Mesenchymal stem cell (in vitro differentiated cells and primary cell): ENCODE measurements at regions not wholly inside any gene's neighbourhood (a gene's known extent, or its start where the extent isn't known, plus 50 kb on each side); places are given as distances from the start of the nearest gene placed in this dataset.

Source experiments
- DNase-seq: peaks from one replicate; pipeline ENCODE4 v3.0.0-alpha.2; 2013
- H2AFZ ChIP-seq: one replicate; pipeline ENCODE4 v1.6.1; 2013; ENCODE audit warnings: low read depth, mild to moderate bottlenecking, control low read depth, inconsistent platforms, low read length, moderate library complexity
- H2AK5ac ChIP-seq: 2 replicates; pipeline ENCODE4 v1.6.1; 2013; ENCODE audit warnings: low read length, moderate library complexity, mild to moderate bottlenecking, inconsistent platforms; ENCODE audit not compliant: severe bottlenecking
- H2BK120ac ChIP-seq: one replicate; pipeline ENCODE4 v1.6.1; 2013; ENCODE audit warnings: low read depth, mild to moderate bottlenecking, inconsistent platforms, low read length, moderate library complexity
- H2BK12ac ChIP-seq, 2 experiments: one replicate each; pipeline ENCODE4 v1.6.1; 2013; ENCODE audit warnings: inconsistent platforms in 2 of 2, low read length in 2 of 2, mild to moderate bottlenecking in 2 of 2, moderate library complexity in 2 of 2, control low read depth in 1 of 2
- H2BK15ac ChIP-seq: one replicate; pipeline ENCODE4 v1.6.1; 2013; ENCODE audit warnings: mild to moderate bottlenecking, low read depth, inconsistent platforms; ENCODE audit not compliant: poor library complexity, severe bottlenecking
- H2BK5ac ChIP-seq: 2 replicates; pipeline ENCODE4 v1.6.1; 2013; ENCODE audit warnings: low read depth, mild to moderate bottlenecking, low read length, control low read depth, inconsistent platforms; ENCODE audit not compliant: poor library complexity, severe bottlenecking
- H3K14ac ChIP-seq, 2 experiments: one replicate each; pipeline ENCODE4 v1.6.1; 2013; ENCODE audit warnings: inconsistent platforms in 2 of 2, low read length in 2 of 2, control low read depth in 1 of 2, mild to moderate bottlenecking in 1 of 2, moderate library complexity in 1 of 2
- H3K18ac ChIP-seq, 2 experiments: one replicate each; pipeline ENCODE4 v1.6.1; 2013; ENCODE audit warnings: inconsistent platforms in 2 of 2, low read length in 2 of 2, control low read depth in 1 of 2, low read depth in 1 of 2, mild to moderate bottlenecking in 1 of 2
- H3K23ac ChIP-seq, 2 experiments: one replicate each; pipeline ENCODE4 v1.6.1; 2013; ENCODE audit warnings: inconsistent platforms in 2 of 2, low read length in 2 of 2, mild to moderate bottlenecking in 2 of 2, moderate library complexity in 2 of 2, control low read depth in 1 of 2
- H3K27ac ChIP-seq: 2 replicates; pipeline ENCODE4 v1.5.1; 2013; ENCODE audit warnings: mild to moderate bottlenecking, moderate library complexity, low read length, control low read depth, inconsistent platforms; ENCODE audit not compliant: poor library complexity, severe bottlenecking
- H3K27me3 ChIP-seq, 2 experiments: 2 replicates each; pipeline versions ENCODE4 v1.6.1 to v1.7.0; 2013; ENCODE audit warnings: low read length in 2 of 2, mild to moderate bottlenecking in 2 of 2, moderate library complexity in 2 of 2, control low read depth in 1 of 2, inconsistent platforms in 1 of 2; ENCODE audit not compliant: control insufficient read depth in 1 of 2, insufficient read depth in 1 of 2
- H3K36me3 ChIP-seq, 2 experiments: 2 replicates each; pipeline versions ENCODE4 v1.6.1 to v1.7.0; 2013; ENCODE audit warnings: low read length in 2 of 2, control low read depth in 1 of 2, inconsistent platforms in 1 of 2, low read depth in 1 of 2, mild to moderate bottlenecking in 1 of 2; ENCODE audit not compliant: insufficient read depth in 2 of 2, control insufficient read depth in 1 of 2
- H3K4ac ChIP-seq, 2 experiments: one replicate each; pipeline ENCODE4 v1.6.1; 2013; ENCODE audit warnings: inconsistent platforms in 2 of 2, low read length in 2 of 2, mild to moderate bottlenecking in 2 of 2, moderate library complexity in 2 of 2, control low read depth in 1 of 2, low read depth in 1 of 2
- H3K4me1 ChIP-seq: 2 replicates; pipeline ENCODE4 v1.6.1; 2013; ENCODE audit warnings: low read depth, low read length, control low read depth; ENCODE audit not compliant: control insufficient read depth, insufficient read depth
- H3K4me2 ChIP-seq: 2 replicates; pipeline ENCODE4 v1.6.1; 2013; ENCODE audit warnings: low read length, mild to moderate bottlenecking, inconsistent platforms; ENCODE audit not compliant: poor library complexity, severe bottlenecking
- H3K4me3 ChIP-seq, 2 experiments: 2 replicates each; pipeline versions ENCODE4 v1.5.1 to v1.7.0; 2013; ENCODE audit warnings: low read length in 2 of 2, mild to moderate bottlenecking in 2 of 2, control low read depth in 1 of 2, low read depth in 1 of 2; ENCODE audit not compliant: insufficient read depth in 1 of 2
- H3K79me1 ChIP-seq: replicated peaks from 2 replicates; pipeline ENCODE4 v1.6.1; 2013; ENCODE audit warnings: mild to moderate bottlenecking, control low read depth, low read length, inconsistent platforms; ENCODE audit not compliant: poor library complexity, severe bottlenecking
- H3K9ac ChIP-seq: 2 replicates; pipeline ENCODE4 v1.7.0; 2013; ENCODE audit warnings: mild to moderate bottlenecking, low read length, moderate library complexity
- H3K9me3 ChIP-seq: 2 replicates; pipeline ENCODE4 v1.7.0; 2013; ENCODE audit warnings: mild to moderate bottlenecking, low read length; ENCODE audit not compliant: control insufficient read depth
- H4K8ac ChIP-seq: one replicate; pipeline ENCODE4 v1.6.1; 2013; ENCODE audit warnings: inconsistent platforms, mild to moderate bottlenecking, low read length, moderate library complexity
- H4K91ac ChIP-seq: one replicate; pipeline ENCODE4 v1.6.1; 2013; ENCODE audit warnings: mild to moderate bottlenecking, low read length, inconsistent platforms
- WGBS: methylation state at CpG from one replicate; pipeline ENCODE4 v1.1.7; 2013; ENCODE audit warnings: mixed read lengths; 5-methylcytosine and 5-hydroxymethylcytosine counted together

DNA sequence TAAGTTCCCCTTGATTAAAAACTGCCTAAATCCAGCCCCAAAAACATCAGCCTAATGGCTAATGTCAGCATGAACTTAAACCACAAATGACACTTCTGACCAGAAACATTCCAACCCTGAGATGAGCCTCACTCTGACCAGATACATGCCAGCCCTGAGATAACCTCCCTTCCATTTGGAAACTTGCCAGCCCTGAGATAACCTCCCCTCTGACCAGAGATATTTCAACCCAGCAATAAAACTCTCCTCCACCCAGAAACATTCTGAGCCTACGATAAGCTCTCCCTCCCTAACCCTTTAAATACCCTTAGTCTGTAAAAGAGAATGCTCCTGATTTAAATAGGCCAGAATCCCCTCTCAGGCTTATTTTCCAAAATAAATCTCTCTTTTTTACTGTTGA is 1035.7 kb upstream of the NUDT12 start:
- Histone ChIP-seq H3K79me1 (no peaks in the 10 kb centered on the region), H3K27ac (no peak overlapping the region), H3K4me2 (no peak overlapping the region), H3K4ac (no peak overlapping the region), H3K18ac (no peak overlapping the region), H3K14ac (no peak overlapping the region), H3K4me1 (no peaks in the 10 kb centered on the region), H4K91ac (no peak overlapping the region), H4K8ac (no peak overlapping the region), H2BK5ac (no peak overlapping the region), H3K9me3 (peaks cover 59% of the 10 kb centered on the region), H2BK12ac (no peak overlapping the region), H2AFZ (no peak overlapping the region), H3K23ac (no peak overlapping the region), H2BK120ac (no peak overlapping the region), H3K36me3 (no peaks in the 10 kb centered on the region), H2AK5ac (no peak overlapping the region), H3K27me3 (no peaks in the 10 kb centered on the region), H2BK15ac (no peak overlapping the region), H3K4me3 (no peak overlapping the region), H3K9ac (no peak overlapping the region)
- WGBS = 0% methylated on average over 1 of the region's 1 CpG
- no peak for DNase-seq

DNA sequence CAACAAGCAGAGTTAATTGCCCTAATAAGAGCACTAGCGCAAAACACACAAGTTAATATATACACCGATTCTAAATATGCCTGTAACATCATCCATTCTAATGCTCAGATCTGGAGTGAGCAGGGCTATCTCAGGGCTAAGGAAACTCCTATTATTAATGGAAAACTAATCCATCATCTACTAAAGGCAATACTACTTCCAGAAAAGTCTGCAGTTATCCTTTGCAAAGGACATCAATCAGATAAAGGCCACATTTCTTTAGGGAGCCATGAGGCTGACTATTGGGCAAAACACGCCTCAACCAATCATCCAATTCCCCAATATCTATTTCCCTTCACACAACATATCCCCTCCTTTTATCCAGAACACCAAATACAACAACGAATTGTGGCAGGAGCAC is 1032.3 kb upstream of the NUDT12 start:
- no peak overlapping the region for H3K4ac ChIP-seq
- no peak overlapping the region for H3K14ac ChIP-seq
- H2BK15ac ChIP-seq = no peak overlapping the region
- H3K27ac ChIP-seq = no peak overlapping the region
- H2AK5ac ChIP-seq = no peak overlapping the region
- no peak overlapping the region for H2AFZ ChIP-seq
- H3K4me2 ChIP-seq = no peak overlapping the region
- H4K91ac ChIP-seq = no peak overlapping the region
- no peak overlapping the region for H2BK12ac ChIP-seq
- H3K4me3 ChIP-seq = no peak overlapping the region
- no peak overlapping the region for H4K8ac ChIP-seq
- WGBS = 90% methylated on average over 4 of the region's 4 CpGs
- no peaks in the 10 kb centered on the region for H3K4me1 ChIP-seq
- H3K23ac ChIP-seq = no peak overlapping the region
- H3K9ac ChIP-seq = no peak overlapping the region
- H3K36me3 ChIP-seq = no peaks in the 10 kb centered on the region
- no peak for DNase-seq
- no peak overlapping the region for H2BK120ac ChIP-seq
- H2BK5ac ChIP-seq = no peak overlapping the region
- no peaks in the 10 kb centered on the region for H3K79me1 ChIP-seq
- H3K9me3 ChIP-seq = peaks cover 57% of the 10 kb centered on the region
- no peak overlapping the region for H3K18ac ChIP-seq
- no peaks in the 10 kb centered on the region for H3K27me3 ChIP-seq

DNA sequence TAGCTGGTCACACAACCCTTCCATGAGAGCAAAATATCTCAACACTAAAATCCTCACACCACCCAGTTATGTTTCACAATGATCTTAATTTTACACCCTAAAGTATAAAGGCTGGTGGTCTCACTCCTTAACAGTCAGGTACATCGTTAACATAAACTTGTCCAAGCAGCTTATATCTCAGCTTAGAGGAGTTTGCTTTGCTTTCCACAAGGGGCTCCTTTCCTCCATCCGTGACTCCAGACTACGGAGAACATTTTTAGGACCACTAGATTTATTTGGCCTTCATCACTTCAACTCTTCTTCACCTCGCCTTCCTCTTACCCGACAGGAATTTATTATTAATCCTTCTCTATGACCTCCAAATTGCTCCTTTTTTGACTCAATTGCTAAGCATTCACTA is 1014.1 kb upstream of the NUDT12 start:
- Histone ChIP-seq H2BK120ac (no peak overlapping the region), H2BK12ac (no peak overlapping the region), H3K4ac (no peak overlapping the region), H3K9me3 (no peaks in the 10 kb centered on the region), H4K8ac (no peak overlapping the region), H2AFZ (no peak overlapping the region), H2BK5ac (no peak overlapping the region), H3K27me3 (no peaks in the 10 kb centered on the region), H3K27ac (no peak overlapping the region), H2AK5ac (no peak overlapping the region), H3K4me1 (no peaks in the 10 kb centered on the region), H3K36me3 (no peaks in the 10 kb centered on the region), H3K4me2 (no peak overlapping the region), H3K79me1 (no peaks in the 10 kb centered on the region), H4K91ac (no peak overlapping the region), H3K18ac (no peak overlapping the region), H3K4me3 (no peak overlapping the region), H3K23ac (no peak overlapping the region), H3K9ac (no peak overlapping the region), H2BK15ac (no peak overlapping the region), H3K14ac (no peak overlapping the region)
- DNase-seq = no peak
- 67% methylated on average over 5 of the region's 5 CpGs for WGBS

DNA sequence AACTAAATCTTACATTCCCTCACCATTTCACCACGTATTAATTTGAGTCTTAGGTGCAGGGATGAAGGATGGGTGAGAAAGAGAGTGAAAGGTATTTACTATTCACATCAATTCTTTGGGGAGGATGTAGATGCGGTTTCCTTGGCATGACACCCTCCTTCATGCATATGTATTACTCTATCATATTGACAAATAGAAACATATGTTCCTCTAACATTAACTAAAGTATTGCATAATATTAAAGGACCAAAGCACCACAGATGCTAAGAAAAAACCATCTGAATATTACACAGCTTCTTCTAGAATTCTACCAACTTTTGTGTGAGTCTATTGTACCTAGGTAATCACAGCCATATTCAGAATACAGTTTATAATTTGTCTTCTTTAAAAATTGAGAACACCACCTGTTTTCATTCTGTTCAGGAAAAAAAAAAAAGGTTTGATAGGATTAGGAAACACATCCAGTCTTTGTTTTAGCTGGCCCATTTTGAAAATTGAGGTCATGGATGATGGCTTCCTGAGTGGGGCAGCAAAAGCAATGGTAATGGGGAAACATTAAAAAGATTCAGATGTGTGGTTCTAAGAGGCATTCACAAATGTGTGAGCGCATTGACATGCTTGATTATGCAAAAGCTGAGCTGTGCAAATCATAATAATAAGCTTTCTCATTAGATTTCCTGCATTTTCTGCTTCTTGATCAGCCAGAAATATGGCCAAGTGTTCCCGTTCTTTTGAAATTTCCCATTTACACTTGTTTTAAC is 1011.5 kb upstream of the NUDT12 start:
- H3K4me2 ChIP-seq = no peak overlapping the region
- no peak for DNase-seq

More for the DNA sequence above, 1011.5 kb upstream of the NUDT12 start:
- H3K27ac ChIP-seq = no peak overlapping the region
- no peaks in the 10 kb centered on the region for H3K36me3 ChIP-seq
- WGBS = 100% methylated on average over 2 of the region's 4 CpGs
- H2BK12ac ChIP-seq = no peak overlapping the region
- no peaks in the 10 kb centered on the region for H3K27me3 ChIP-seq
- no peak overlapping the region for H2AFZ ChIP-seq
- no peak overlapping the region for H3K4ac ChIP-seq
- no peak overlapping the region for H2BK15ac ChIP-seq
- no peaks in the 10 kb centered on the region for H3K4me1 ChIP-seq
- H2BK5ac ChIP-seq = no peak overlapping the region
- H4K91ac ChIP-seq = no peak overlapping the region
- H3K23ac ChIP-seq = no peak overlapping the region
- no peak overlapping the region for H4K8ac ChIP-seq
- no peaks in the 10 kb centered on the region for H3K9me3 ChIP-seq
- no peak overlapping the region for H2BK120ac ChIP-seq
- no peak overlapping the region for H3K14ac ChIP-seq
- H3K79me1 ChIP-seq = no peaks in the 10 kb centered on the region
- no peak overlapping the region for H3K4me3 ChIP-seq
- H3K18ac ChIP-seq = no peak overlapping the region
- no peak overlapping the region for H3K9ac ChIP-seq
- H2AK5ac ChIP-seq = no peak overlapping the region
